A172 (cell line): ENCODE measurements at regions not wholly inside any gene's neighbourhood (a gene's known extent, or its start where the extent isn't known, plus 50 kb on each side); places are given as distances from the start of the nearest gene placed in this dataset.

Source experiments
- DNase-seq: peaks from one replicate; pipeline ENCODE4 v3.0.0-alpha.2; 2015; ENCODE audit warnings: low spot score

DNA sequence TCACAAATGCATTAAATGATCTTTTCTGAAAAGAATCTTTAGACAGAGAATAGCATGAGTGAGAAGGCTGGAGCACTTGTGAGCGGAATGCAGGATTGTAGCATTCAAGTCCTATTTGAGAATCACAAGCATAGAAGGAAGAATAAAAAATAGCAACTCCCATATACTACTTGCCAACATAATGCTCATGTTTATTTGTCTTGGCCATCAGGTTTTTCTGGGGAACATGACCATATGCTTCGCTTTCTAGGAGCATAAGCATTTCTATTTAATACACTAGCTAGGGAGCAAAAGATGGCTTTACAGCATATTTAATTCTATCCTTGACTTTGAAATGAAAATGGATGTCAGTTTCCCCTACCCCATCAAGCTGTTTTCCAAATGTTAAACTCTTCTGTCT is 170.3 kb upstream of the MITF start:
- no peak for DNase-seq

DNA sequence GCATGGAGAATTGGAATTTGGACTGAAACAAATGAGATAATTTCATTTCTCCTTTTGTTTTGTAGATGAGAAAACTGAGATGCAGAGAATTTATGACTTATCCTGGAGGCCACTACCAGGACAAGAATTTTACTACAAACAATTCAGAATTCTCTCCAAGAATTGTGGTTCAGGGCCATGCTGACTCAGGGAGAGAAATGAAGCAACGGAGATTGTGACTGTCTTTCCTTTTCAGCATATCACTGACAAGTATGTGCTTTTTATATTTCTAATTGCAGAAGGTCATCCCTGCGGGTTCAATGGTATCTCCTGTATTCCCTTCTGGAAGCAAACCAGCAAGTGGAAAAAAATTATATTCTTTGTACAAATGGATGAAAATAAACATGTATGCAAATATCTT is 170.8 kb upstream of the MITF start:
- DNase-seq, result no peak

DNA sequence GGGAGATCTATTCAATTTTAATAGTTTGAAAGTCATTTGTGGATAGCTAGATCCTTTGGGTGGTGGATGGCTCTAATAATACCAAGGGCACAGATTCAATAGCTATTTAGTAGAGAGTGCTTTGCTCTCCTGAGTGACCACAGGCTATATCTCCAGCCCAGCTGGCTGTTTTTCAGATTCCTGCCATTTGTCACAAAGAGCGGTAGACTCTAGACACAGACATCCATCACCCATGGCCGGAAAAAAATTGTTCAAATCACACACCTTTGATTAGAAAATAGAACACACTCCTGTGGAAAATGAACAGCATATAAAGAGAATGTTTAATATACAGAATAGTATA is 171.6 kb upstream of the MITF start:
- DNase-seq, result no peak

DNA sequence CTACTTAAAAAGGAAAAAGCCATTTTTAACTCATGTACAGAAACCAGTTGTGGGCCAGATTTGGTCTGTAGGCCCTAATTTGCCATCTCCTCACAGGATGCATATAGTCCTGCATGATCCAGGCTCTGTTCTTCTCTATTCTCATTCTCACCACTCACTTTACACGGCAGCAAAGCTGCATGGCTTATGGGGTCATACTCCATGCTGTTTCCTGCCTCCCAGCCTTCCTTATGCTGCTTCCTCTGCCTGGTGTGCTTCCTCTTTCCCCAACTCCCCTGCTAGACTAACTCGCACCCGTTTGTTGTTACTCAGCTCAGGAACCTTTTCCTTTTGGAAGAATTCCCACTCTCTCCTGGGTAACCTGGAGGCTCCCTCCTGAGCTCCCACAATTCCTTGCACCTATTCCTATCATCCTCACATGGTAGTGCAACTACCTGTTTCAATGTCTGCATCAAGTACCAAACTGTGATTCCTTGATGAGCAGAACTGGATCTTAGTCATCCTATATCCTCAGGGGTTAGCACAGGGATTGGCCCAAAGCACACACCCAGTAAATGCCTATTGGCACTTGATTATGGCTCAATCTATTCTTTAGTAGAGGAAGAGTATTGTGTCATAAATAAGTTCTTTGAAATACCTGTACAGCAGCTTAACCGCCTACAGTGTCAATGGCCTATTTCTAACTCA is 172.1 kb upstream of the MITF start:
- DNase-seq, result no peak

DNA sequence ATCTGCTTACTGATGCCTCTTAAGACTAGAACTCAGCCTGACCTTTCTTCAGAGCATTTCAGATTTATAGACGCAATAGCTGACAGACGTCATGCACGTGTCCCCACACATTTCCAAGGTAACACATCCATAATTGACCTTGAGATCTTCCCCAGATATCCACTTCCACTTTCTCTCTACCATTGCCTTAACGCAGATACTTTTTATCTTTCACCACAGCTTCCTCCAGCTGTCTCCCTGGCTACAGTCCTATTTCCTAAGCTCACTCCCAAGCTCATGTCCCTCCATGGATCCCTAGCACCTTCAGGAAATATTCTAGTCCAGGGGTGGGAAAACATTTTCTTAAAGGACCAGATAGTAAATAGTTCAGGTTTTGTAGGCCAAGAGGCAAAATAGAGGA is 173.0 kb upstream of the MITF start:
- DNase-seq, result no peak

DNA sequence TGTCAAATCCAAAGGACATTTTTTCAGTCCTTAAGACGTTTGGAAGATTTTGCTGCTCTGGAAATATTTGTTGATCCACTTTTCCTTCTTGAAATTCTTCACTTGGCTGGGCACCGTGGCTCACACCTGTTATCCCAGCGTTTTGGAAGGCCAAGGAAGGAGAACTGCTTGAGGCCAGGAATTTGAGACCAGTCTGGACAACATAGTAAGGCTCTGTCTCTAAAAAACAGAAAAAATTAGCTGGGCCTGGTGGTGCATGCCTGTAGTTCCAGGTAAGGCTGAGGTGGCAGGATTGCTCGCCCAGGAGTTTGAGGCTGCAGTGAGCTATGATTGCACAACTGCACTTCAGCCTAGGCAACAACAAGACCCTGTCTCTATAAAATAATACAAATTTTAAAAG is 173.9 kb upstream of the MITF start:
- DNase-seq, result no peak

DNA sequence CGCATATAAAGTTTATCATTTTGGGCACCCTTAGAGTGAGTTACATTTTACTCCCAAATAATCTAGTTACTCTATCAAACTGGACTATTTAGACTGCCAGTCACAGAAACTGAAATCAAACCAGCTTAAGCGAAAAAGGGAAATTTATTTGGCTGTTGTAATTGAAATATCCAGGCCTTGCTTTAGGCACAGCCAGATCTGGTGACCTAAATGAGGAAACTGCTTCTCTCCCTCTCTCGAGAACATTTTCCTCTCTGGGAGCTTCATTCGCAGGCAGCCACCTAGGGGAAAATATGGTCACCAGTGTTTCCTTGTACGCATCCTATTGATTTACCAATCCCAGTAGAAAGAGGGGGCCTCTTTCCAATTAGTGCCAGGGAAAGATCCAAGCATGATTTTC is 175.3 kb upstream of the MITF start:
- no peak for DNase-seq

DNA sequence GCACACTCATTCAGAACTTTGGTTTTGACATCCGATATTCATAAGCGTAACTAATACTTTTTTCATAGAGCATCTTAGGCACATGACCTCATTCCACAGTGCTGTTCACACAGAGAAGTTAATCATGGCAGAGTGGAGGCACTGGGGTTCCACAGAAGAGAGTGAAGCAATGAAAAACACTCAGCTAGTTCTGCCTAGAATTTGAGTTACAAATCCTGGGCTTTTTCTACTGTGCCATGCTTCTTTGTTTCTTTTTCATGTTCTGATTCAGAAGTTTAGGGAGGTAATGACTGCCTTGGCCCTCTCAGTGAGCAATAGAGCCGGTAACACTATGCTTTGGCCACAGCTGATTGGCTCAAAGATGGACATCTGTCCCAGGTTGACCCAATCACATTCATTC is 176.1 kb upstream of the MITF start:
- DNase-seq, result no peak

DNA sequence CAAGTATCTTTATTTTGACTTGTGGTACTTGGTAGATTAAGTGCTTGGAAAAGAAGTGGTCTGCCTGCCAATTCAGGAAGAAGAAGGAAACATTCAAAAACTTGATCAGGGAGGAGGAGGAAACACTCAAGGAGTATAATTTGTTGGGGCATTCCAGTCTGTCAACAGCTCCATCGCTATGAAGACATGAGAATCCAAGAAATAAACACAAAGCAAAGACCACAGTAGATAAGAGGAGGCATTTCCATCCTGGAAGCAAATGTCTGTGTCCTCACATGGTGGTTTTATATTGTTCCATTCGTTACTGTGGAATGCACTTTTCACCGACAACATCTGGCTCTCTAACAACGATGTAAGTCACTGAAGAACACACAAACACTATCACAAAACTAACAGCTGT is 176.1 kb upstream of the FRMD4B start:
- DNase-seq, result no peak

DNA sequence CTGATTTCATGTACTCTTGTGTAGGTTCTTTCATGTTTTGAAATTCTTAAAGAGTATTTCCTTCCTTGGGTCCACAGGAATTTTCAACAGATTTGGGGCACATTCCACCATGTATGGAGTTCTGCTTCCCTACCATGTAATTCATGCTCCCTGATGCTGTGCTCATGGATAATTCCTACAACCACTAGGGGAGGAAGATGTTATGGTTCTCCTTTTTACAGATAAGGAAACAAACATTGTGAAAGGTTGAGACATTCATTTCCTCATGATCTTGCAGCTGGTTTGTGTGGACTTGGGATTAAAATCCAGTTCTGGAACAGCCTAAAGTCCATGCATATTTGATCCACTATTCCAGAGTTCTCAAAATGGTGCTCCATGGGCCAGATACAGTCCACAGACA is 174.9 kb upstream of the FRMD4B start:
- no peak for DNase-seq

DNA sequence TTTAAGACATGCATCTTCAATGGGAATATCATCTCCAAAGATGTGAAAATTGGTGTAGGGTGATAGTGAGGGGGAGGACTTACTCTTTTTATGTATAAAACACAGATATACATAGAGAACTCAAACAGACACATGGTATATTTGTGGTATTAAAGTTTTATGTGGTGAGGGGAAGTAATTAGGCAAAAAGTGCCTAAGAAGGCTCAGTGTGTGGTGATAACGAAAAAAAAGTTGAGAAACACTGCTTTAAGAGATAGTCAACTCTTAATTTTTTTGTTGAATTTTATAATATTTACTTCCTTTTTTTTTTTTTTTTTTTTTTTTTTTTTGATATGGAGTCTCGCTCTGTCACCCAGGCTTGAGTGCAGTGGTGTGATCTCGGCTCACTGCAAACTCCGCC is 174.2 kb upstream of the FRMD4B start:
- DNase-seq, result no peak

DNA sequence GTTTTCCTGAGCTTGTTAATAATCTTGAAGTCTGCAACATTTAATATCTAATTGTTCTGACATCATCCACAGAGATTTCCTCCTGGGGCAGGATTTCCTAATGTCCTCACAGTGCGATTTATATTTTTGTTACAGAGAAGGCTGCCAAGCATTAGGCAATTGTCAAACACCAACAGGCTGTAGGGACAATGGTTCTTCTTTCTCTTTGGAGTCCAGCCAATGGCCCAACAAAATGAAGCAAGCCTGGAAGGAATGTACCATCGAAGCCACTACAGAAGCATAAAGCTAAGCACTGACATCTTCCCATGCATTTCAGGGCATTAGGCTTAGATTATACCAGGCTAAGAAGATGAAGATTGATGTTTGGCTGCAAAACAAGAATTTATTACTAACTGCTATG is 173.0 kb upstream of the FRMD4B start:
- DNase-seq, result no peak

DNA sequence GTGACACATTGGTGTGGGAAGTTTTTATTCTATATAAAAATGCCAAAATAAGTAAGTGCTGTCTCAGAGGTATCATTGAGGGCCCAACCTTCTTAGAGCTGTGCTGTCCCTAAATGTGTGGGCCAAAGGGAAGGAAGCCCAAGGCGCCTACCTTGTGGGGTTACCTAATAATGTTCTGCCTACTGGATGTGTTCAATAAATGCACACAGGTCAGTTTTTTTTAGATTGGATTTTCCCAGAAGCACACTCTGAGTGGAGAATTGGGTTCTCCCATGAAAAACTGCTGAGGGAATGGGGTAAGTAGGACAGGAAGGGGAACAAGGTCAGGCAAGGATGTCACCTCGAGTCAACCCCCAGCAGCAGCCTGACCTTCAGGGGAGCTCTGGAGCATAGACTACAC is 168.7 kb upstream of the FRMD4B start:
- no peak for DNase-seq

DNA sequence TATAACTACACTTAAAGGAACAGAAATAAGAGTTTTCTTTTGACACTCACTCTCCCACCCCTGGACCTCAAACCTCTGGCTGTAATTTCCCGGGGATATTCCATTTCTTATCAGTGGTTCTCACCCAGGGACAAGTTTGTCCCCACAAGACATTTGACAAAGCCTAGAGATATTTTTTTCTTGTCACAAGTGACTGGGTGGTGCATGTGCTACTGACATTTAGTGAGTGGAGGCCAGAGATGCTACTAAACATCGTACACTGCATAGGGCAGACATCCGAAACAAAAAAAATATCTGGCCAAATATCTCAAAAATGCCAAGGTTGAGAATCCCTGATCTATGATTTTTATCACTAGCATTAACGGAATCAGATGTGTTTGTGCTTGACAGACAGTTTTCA is 168.0 kb upstream of the FRMD4B start:
- DNase-seq, result no peak

DNA sequence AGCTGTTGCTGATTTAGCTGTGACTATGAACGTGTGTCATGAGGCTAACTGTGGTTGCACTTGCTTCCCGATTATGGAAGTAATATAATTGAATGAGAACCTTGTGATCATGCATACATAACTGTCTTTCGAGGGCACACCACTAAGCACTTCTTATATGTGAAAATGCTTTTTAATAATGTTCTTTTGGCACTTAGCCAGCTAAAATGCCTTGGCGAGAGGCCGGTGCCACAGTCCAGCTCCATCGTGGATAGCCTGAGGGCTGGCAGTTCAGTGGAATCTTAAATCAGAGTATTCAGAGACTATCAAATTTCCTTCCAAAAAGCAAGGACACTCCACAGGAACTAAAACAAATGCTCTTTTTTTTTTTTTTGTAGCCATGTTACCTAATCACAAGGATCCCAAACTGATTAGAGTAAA is 161.6 kb upstream of the FRMD4B start:
- no peak for DNase-seq

DNA sequence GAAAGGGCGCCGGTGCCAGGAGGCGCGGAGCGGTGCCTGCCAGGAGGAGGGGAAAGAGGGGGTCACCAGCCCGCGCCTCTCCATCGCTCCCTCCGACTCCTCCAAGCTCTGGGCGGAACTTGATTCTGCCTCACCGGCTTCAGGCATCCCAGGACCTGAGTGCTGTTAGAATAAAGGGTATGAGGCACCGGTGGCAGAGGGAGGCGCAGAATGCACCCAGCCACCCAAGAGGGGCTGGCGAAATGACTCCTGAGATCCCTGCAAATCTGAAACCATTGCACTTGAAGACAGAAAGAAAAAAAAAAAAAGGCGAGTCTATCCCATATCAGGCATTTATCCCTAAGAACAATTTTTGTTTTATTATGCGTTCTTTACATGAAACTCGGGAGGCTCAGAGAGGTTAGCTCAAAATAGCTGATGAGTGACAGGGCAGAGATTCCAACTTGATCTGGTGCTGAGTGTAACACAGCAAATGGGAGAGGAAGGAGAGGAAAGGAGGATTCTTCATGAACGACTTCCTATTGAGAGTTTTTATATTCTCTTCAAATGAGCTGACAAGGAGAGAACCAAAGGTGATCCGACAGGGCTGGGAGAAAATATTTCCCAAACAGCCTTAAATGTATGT is 157.0 kb upstream of the FRMD4B start:
- no peak for DNase-seq

DNA sequence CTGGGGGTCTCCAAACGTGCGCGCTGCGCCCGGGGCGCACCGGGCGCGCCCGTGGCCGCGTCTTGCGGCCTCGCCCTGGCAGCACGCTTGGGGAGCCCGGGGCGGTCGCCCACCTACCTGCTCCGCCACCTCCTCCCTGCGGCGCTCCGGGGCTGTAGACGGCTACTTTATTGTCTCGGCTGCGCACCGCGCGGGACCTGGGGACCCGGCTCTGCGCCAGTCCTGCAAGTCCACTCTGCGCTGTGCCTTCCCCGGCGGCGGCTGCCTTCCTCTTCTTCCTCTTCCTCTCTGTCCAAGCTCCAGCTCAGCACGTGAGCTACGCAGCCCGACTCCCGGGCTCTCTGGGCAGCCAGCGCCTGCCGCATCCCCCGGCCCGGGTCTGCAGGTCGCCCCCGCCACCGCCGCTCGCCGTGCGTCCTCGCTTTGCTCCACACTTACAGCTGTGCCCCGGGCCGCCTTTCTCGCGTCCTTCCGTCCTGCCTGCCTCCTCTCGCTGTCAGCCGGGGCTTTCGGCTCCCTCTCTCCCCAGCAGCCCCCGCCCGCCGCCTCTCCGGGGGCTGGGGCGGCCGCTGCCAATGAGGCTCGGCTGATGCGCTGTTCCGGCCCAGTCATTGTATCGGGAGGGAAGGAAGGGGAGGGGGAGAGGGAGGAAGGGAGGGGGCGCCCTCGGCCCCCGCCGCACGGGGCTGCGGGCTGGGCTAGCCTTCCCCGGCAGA is 156.4 kb upstream of the FRMD4B start:
- DNase-seq, result no peak

DNA sequence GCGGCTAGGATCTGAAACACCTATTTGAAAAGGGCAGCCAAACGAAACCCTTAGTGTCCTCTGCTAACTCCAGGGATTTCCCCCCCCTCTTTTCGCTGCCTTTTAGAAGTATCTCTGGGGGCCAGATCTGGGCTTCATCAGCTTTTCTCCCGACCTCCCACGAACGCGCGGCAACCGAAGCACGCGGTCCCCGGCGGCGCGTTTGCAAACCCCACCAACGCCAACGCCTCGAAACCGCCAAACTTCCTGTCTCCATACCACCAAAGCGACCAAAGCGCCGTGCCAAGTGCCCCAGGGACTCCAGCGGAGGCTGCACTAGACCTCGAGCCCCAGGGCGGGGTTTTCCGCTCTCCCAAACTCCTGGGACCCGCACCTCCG is 155.8 kb upstream of the FRMD4B start:
- no peak for DNase-seq

DNA sequence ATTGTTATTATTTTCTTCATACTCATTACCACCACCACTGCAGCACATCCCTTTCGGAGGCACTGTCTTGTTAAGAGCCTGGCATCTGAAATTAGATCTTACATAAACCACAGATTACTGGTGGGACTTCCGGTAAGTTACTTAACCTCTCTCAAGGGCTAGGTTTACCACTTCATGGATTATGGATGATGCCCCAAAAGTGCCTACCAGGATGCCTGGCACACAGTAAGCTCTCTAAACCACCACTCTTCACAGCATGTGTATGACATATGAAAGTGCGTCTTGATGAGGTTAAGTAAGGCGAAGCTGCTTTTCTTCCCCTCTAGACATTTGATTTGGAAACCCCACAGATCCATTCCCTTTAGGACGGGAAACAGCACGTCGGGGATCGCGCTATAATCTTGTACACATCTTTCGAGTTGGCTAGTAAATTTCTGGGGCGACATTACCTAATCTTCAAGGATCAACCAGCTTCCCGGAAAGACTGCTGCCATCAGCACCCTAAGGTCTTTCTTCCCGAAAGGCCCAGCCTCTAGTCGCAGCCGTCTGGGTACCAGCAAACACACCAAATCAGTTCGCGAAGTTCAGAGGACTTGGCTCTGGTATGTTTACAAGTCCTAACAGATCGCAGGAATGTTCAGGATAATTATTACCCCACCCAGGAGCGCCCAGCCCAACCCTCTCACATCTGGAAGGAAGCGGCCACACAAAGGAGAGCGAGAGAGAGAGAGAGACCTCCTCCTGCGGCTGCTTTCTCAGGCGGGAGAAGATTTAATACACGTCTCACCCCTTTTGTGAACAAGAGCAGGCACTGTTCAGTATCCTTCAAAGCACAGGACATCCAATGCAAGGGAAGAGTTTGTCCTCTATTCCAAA is 155.1 kb upstream of the FRMD4B start:
- DNase-seq, result no peak

DNA sequence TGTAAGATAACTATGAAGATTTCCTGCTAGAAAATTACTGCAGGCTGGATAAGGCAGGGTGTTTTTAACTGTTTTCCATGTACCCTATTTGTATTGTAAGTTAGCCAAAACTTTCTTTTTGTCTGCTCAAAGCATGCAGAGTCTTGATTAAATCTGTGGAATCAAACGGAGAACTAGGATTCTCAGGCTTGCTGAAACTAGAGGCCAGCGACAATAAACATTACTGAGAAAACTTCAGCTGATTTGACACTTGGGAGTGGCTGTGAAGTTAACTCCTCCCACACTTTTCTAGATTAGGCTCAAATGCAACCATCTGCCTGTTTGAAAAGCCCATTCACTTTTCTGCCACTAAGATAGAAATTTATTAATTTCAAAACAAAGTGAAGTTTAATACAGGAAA is 153.2 kb upstream of the FRMD4B start:
- DNase-seq, result no peak

DNA sequence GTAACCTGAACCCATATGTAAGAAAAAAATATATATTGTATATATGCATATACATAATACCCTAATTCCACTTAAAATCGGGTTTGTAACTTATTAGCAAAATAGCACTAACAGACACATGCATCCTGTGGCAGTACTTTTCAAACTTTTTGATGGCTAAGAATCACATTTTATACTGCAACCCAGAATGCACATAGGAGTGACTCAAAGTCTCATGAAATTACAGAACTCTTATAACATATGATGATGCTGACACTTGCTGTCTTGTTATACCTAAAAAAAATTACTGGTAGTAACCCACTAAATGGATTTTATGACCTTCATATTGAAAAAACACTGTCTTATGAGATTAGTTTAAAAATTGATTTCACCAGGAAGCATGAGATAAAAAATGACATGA is 152.4 kb upstream of the FRMD4B start:
- no peak for DNase-seq

DNA sequence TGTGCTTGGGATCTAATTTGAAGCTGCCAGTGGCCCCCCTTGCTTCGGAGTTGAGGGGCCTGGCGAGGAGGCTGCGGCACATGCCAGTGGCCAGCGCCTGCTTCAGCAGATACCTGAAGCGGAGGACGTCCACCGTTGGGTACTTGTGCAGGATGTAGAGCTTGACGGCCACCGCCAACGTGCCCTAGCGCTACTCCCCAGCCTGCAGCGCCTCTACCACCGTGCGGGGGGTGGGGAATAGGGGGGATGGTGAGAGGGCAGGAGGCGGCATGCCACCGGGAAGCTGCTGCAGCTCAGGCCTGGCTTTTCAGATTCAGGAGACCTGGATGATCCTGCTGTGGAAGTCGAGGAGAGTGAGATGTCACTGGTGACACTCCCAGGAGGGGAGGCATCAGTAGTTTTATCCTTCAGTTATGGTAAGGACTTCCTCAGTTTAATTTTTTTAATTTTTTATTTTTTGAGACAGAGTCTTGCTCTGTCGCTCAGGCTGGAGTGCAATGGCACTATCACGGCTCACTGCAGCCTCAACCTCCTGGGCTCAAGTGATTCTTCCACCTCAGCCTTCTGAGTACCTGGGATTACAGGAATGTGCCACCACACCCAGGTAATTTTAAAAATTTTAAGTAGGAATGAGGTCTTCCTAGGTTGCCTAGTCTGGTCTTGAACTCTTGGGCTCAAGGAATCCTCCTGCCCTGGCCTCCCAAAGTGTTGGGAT is 150.6 kb upstream of the FRMD4B start:
- DNase-seq, result no peak
